SK-N-SH (cell line): ENCODE measurements at regions not wholly inside any gene's neighbourhood (a gene's known extent, or its start where the extent isn't known, plus 50 kb on each side); places are given as distances from the start of the nearest gene placed in this dataset.

Source experiments
- CTCF ChIA-PET: fragments of 300-600, 350-600 bp; formaldehyde crosslinking; extraction: SDS; loops from one replicate; lab custom pipeline; 2021; lab: Yijun Ruan, JAX
- POLR2A ChIA-PET: fragments of 350-600 bp; sonication (Branson Sonifier 250); formaldehyde crosslinking; extraction: SDS; loops from one replicate; lab custom pipeline; 2020; ENCODE audit warnings: antibody characterized with exemption, inconsistent platforms; lab: Yijun Ruan, JAX
- DNase-seq: peaks from one replicate; pipeline ENCODE4 v3.0.0; 2012
- H2AFZ ChIP-seq: fragments of 200-600 bp; sonication (generic); 2 replicates; pipeline ENCODE4 v1.8.1; 2016; ENCODE audit warnings: antibody characterized with exemption, mild to moderate bottlenecking, low read depth
- H3F3A ChIP-seq: fragments of 200-600 bp; sonication (generic); replicated peaks from 2 replicates; pipeline ENCODE3; 2016; ENCODE audit warnings: antibody characterized with exemption, mild to moderate bottlenecking; ENCODE audit not compliant: insufficient read depth
- H3K27ac ChIP-seq, 2 experiments: fragments of 200-500 bp in 1 of 2; fragments of 200-600 bp in 1 of 2; sonication (Bioruptor generic) in 1 of 2; sonication (generic), shearing (Covaris generic) in 1 of 2; 2 replicates each; pipeline versions ENCODE4 v1.5.1 to v1.6.1; 2014 to 2016; ENCODE audit warnings: low read depth in 2 of 2, inconsistent platforms in 1 of 2, low read length in 1 of 2, mild to moderate bottlenecking in 1 of 2, mixed read lengths in 1 of 2
- H3K27me3 ChIP-seq: fragments of 200-600 bp; sonication (generic), shearing (Covaris generic); 2 replicates; pipeline ENCODE4 v1.6.1; 2016; ENCODE audit warnings: mixed run types; ENCODE audit not compliant: insufficient read depth
- H3K36me3 ChIP-seq, 2 experiments: fragments of 200-500 bp in 1 of 2; fragments of 200-600 bp in 1 of 2; sonication (Bioruptor generic) in 1 of 2; sonication (generic) in 1 of 2; replicated peaks in 1 of 2; 2 replicates each; pipeline versions ENCODE3 to v1.5.1; 2014 to 2016; ENCODE audit warnings: low read length in 1 of 2, mild to moderate bottlenecking in 1 of 2; ENCODE audit not compliant: insufficient read depth in 2 of 2, control insufficient read depth in 1 of 2
- H3K4me1 ChIP-seq, 2 experiments: fragments of 200-500 bp in 1 of 2; fragments of 200-600 bp in 1 of 2; sonication (Bioruptor generic) in 1 of 2; sonication (generic), shearing (Covaris generic) in 1 of 2; 2 replicates each; pipeline versions ENCODE4 v1.5.1 to v1.6.1; 2014 to 2016; ENCODE audit warnings: low read depth in 1 of 2, low read length in 1 of 2, mixed run types in 1 of 2; ENCODE audit not compliant: insufficient read depth in 2 of 2, control insufficient read depth in 1 of 2
- H3K4me2 ChIP-seq: fragments of 200-600 bp; sonication (generic), shearing (Covaris generic); 2 replicates; pipeline ENCODE4 v1.6.1; 2017; ENCODE audit warnings: mixed run types
- H3K4me3 ChIP-seq, 2 experiments: fragments of 200-500 bp in 1 of 2; fragments of 200-600 bp in 1 of 2; sonication (Bioruptor generic) in 1 of 2; sonication (generic), shearing (Covaris generic) in 1 of 2; 2 replicates each; pipeline versions ENCODE4 v1.5.1 to v1.8.1; 2014 to 2016; ENCODE audit warnings: low read depth in 2 of 2, inconsistent platforms in 1 of 2, low read length in 1 of 2, mild to moderate bottlenecking in 1 of 2, mixed read lengths in 1 of 2, moderate library complexity in 1 of 2
- H3K79me2 ChIP-seq: fragments of 200-600 bp; sonication (generic); 2 replicates; pipeline ENCODE4 v1.8.1; 2017; ENCODE audit warnings: mild to moderate bottlenecking; ENCODE audit not compliant: insufficient read depth
- H3K9ac ChIP-seq: fragments of 200-600 bp; sonication (generic); 2 replicates; pipeline ENCODE4 v1.6.1; 2017; ENCODE audit warnings: mixed run types
- H3K9me2 ChIP-seq: fragments of 200-600 bp; sonication (generic); 2 replicates; pipeline ENCODE4 v1.6.1; 2017; ENCODE audit warnings: mixed run types
- H3K9me3 ChIP-seq: fragments of 200-600 bp; sonication (generic); 2 replicates; pipeline ENCODE4 v1.6.1; 2017; ENCODE audit warnings: mixed run types, mild to moderate bottlenecking, moderate library complexity
- H4K20me1 ChIP-seq: fragments of 200-600 bp; sonication (generic); 2 replicates; pipeline ENCODE4 v1.6.1; 2017; ENCODE audit warnings: mild to moderate bottlenecking, mixed run types; ENCODE audit not compliant: insufficient read depth
- CHD2 ChIP-seq: fragments of 150-350 bp; IDR thresholded peaks from 2 replicates; pipeline ENCODE4 v1.6.1; 2018; ENCODE audit warnings: low read length; ENCODE audit not compliant: partially characterized antibody
- ELF1 ChIP-seq: IDR thresholded peaks from 2 replicates; pipeline ENCODE4 v1.4.0; 2012
- EZH2phosphoT487 ChIP-seq: fragments of 200-600 bp; sonication (generic); IDR thresholded peaks from 2 replicates; pipeline ENCODE4 v1.6.1; 2017; ENCODE audit warnings: low read depth, mixed run types, mild to moderate bottlenecking, antibody characterized with exemption, moderate library complexity, borderline replicate concordance
- GABPA ChIP-seq: IDR thresholded peaks from 2 replicates; pipeline ENCODE4 v1.4.0; 2012; ENCODE audit warnings: low read depth, mild to moderate bottlenecking
- GATA2 ChIP-seq: sonication (generic); formaldehyde crosslinking; IDR thresholded peaks from 2 replicates; pipeline ENCODE4 v1.5.0; 2020; ENCODE audit warnings: mild to moderate bottlenecking, missing genetic modification reagents
- NRF1 ChIP-seq: IDR thresholded peaks from 2 replicates; pipeline ENCODE4 v1.6.1; 2012; ENCODE audit warnings: low read depth, mild to moderate bottlenecking, low read length
- RCOR1 ChIP-seq: fragments of 150-350 bp; IDR thresholded peaks from 2 replicates; pipeline ENCODE4 v1.6.1; 2017; ENCODE audit warnings: antibody characterized with exemption, low read length
- REST ChIP-seq: IDR thresholded peaks from 2 replicates; pipeline ENCODE4 v1.6.1; 2012; ENCODE audit warnings: mild to moderate bottlenecking, low read depth, low read length, moderate library complexity
- RXRA ChIP-seq: IDR thresholded peaks from 2 replicates; pipeline ENCODE4 v1.4.0; 2012; ENCODE audit warnings: low read depth, mild to moderate bottlenecking, borderline replicate concordance
- SIN3A ChIP-seq: IDR thresholded peaks from 2 replicates; pipeline ENCODE4 v1.6.1; 2012; ENCODE audit warnings: low read depth, mild to moderate bottlenecking, low read length, moderate library complexity, borderline replicate concordance
- SMC3 ChIP-seq: IDR thresholded peaks from 2 replicates; pipeline ENCODE4 v1.6.1; 2012; ENCODE audit warnings: low read depth, low read length, improper control_type of control experiment
- TCF12 ChIP-seq: IDR thresholded peaks from 2 replicates; pipeline ENCODE4 v1.4.0; 2012
- TEAD4 ChIP-seq: IDR thresholded peaks from 2 replicates; pipeline ENCODE4 v1.4.0; 2012; ENCODE audit warnings: mild to moderate bottlenecking, borderline replicate concordance; ENCODE audit not compliant: insufficient read depth
- WGBS: methylation state at CpG from one replicate; pipeline ENCODE4 v1.1.6; 2017; ENCODE audit warnings: low lambda C conversion rate; 5-methylcytosine and 5-hydroxymethylcytosine counted together
- TF ChIP-seq, protein P1 (sequence below): fragments of 200-600 bp; sonication (generic); IDR thresholded peaks from 2 replicates; pipeline ENCODE4 v1.6.1; 2017; ENCODE audit warnings: antibody characterized with exemption, mild to moderate bottlenecking, moderate library complexity
- TF ChIP-seq, protein P2 (sequence below): IDR thresholded peaks from 2 replicates; pipeline ENCODE4 v1.4.0; 2012; ENCODE audit warnings: low read depth

GRCh38 chr6:166688901-166689300, 61.9 kb upstream of the RPS6KA2 start:
- Histone ChIP-seq H3K9me3 (no peaks in the 10 kb centered on the region), H2AFZ (no peak overlapping the region), H3K79me2 (no peaks in the 10 kb centered on the region), H3K4me1 (peaks cover 6 to 7% of the 10 kb centered on the region in 2 experiments; a peak in 3 of 4 replicates), H3K4me3 (no peak overlapping the region), H3K9me2 (no peaks in the 10 kb centered on the region), H3K27me3 (no peaks in the 10 kb centered on the region), H3K4me2 (no peak overlapping the region), H3K27ac (no peak overlapping the region), H4K20me1 (no peaks in the 10 kb centered on the region), H3F3A (peaks cover 5% of the 10 kb centered on the region), H3K36me3 (no peaks in the 10 kb centered on the region), H3K9ac (no peak overlapping the region)
- ChIA-PET POLR2A (no interaction called here), CTCF (interaction anchor here (1.4 kb wide), 1 partner anchor 68 kb away, joined by 3 read pairs; no protein-coding TSS in a partner anchor)
- WGBS, result 90% methylated on average over 9 of the region's 9 CpGs
- TF ChIP-seq GATA2 (CRISPR knock-in tag), result no peak
- no peak for TF ChIP-seq CHD2
- no peak for TF ChIP-seq NRF1
- no peak for DNase-seq

DNA sequence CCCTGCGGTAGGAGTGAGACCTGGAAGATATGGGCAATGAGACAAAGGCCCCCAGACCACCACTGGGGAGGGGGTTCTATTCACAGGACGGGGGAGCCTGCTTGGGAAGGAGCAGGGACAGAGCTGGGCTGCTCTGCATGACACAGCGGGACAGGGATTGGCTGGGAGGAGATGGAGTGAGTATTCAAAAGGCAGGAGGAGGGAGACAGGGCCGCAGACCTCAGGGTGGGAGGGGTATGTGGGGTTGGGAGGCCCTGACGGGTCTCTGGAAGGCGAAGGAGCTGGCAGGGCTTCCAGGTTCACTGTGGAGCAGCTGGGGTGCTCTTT, 60.8 kb upstream of the RPS6KA2 start:
- TF ChIP-seq NRF1 (no peak), TCF12 (no peak), EZH2phosphoT487 (no peak), TEAD4 (no peak), SIN3A (no peak), SMC3 (no peak)
- TF ChIP-seq, protein P1, sequence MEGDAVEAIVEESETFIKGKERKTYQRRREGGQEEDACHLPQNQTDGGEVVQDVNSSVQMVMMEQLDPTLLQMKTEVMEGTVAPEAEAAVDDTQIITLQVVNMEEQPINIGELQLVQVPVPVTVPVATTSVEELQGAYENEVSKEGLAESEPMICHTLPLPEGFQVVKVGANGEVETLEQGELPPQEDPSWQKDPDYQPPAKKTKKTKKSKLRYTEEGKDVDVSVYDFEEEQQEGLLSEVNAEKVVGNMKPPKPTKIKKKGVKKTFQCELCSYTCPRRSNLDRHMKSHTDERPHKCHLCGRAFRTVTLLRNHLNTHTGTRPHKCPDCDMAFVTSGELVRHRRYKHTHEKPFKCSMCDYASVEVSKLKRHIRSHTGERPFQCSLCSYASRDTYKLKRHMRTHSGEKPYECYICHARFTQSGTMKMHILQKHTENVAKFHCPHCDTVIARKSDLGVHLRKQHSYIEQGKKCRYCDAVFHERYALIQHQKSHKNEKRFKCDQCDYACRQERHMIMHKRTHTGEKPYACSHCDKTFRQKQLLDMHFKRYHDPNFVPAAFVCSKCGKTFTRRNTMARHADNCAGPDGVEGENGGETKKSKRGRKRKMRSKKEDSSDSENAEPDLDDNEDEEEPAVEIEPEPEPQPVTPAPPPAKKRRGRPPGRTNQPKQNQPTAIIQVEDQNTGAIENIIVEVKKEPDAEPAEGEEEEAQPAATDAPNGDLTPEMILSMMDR, result no peak
- TF ChIP-seq, all 33 proteins: peak for 0
- H3K27ac ChIP-seq, result no peak overlapping the region
- ChIA-PET CTCF (no interaction called here), POLR2A (no interaction called here)
- no peaks in the 10 kb centered on the region for H3K9me3 ChIP-seq
- H3K36me3 ChIP-seq, result no peaks in the 10 kb centered on the region
- DNase-seq, result no peak
- H3K27me3 ChIP-seq, result no peaks in the 10 kb centered on the region
- H3K9ac ChIP-seq, result no peak overlapping the region
- H3K4me1 ChIP-seq, result peaks cover 6 to 11% of the 10 kb centered on the region in 2 experiments; a peak in 3 of 4 replicates
- H3K9me2 ChIP-seq, result no peaks in the 10 kb centered on the region
- H3K79me2 ChIP-seq, result no peaks in the 10 kb centered on the region
- no peak overlapping the region for H2AFZ ChIP-seq
- H3K4me2 ChIP-seq, result no peak overlapping the region
- H4K20me1 ChIP-seq, result no peaks in the 10 kb centered on the region
- peaks cover 5% of the 10 kb centered on the region for H3F3A ChIP-seq
- H3K4me3 ChIP-seq, result no peak overlapping the region
- 76% methylated on average over 6 of the region's 6 CpGs for WGBS

- 74% methylated on average over 11 of the region's 21 CpGs for WGBS
- H3K4me1 ChIP-seq, result peaks cover 6 to 11% of the 10 kb centered on the region in 2 experiments; a peak in 3 of 4 replicates
- H2AFZ ChIP-seq, result no peak overlapping the region
- no peaks in the 10 kb centered on the region for H4K20me1 ChIP-seq
- ChIA-PET CTCF (no interaction called here), POLR2A (no interaction called here)
- H3K27me3 ChIP-seq, result no peaks in the 10 kb centered on the region
- H3F3A ChIP-seq, result peaks cover 5% of the 10 kb centered on the region
- DNase-seq, result no peak
- H3K79me2 ChIP-seq, result no peaks in the 10 kb centered on the region
- no peak overlapping the region for H3K27ac ChIP-seq
- no peak overlapping the region for H3K4me2 ChIP-seq
- H3K4me3 ChIP-seq, result no peak overlapping the region
- no peaks in the 10 kb centered on the region for H3K36me3 ChIP-seq
- H3K9ac ChIP-seq, result no peak overlapping the region
- no peaks in the 10 kb centered on the region for H3K9me2 ChIP-seq
- H3K9me3 ChIP-seq, result no peaks in the 10 kb centered on the region
- TF ChIP-seq RCOR1 (no peak), REST (no peak), ELF1 (no peak), RXRA (no peak), GABPA (no peak)
- TF ChIP-seq, protein P2, sequence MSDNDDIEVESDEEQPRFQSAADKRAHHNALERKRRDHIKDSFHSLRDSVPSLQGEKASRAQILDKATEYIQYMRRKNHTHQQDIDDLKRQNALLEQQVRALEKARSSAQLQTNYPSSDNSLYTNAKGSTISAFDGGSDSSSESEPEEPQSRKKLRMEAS, result no peak
Measured at GRCh38 chr6:166687070-166687878, 60.2 kb upstream of the RPS6KA2 start.
